H9 (cell line): ENCODE measurements at regions not wholly inside any gene's neighbourhood (a gene's known extent, or its start where the extent isn't known, plus 50 kb on each side); places are given as distances from the start of the nearest gene placed in this dataset.

Experiments
- DNase-seq: peaks from one replicate; pipeline ENCODE4 v3.0.0-alpha.2; 2017
- H2AFZ ChIP-seq: one replicate; pipeline ENCODE4 v1.6.1; 2013; ENCODE audit warnings: mild to moderate bottlenecking, low read length, control low read depth, moderate library complexity
- H2AK5ac ChIP-seq: 2 replicates; pipeline ENCODE4 v1.6.1; 2013; ENCODE audit warnings: low read length, control low read depth, mixed read lengths; ENCODE audit not compliant: insufficient read length
- H2BK120ac ChIP-seq: one replicate; pipeline ENCODE4 v1.6.1; 2013; ENCODE audit warnings: low read depth, mild to moderate bottlenecking, low read length, control low read depth, inconsistent platforms; ENCODE audit not compliant: poor library complexity, severe bottlenecking
- H2BK12ac ChIP-seq: 2 replicates; pipeline ENCODE4 v1.6.1; 2013; ENCODE audit warnings: low read length, control low read depth, mixed read lengths, low read depth; ENCODE audit not compliant: insufficient read length
- H2BK15ac ChIP-seq: 2 replicates; pipeline ENCODE4 v1.6.1; 2013; ENCODE audit warnings: low read depth, low read length, control low read depth
- H2BK20ac ChIP-seq: one replicate; pipeline ENCODE4 v1.6.1; 2013; ENCODE audit warnings: low read depth, mild to moderate bottlenecking, low read length, control low read depth, inconsistent platforms; ENCODE audit not compliant: poor library complexity, severe bottlenecking
- H2BK5ac ChIP-seq: 2 replicates; pipeline ENCODE4 v1.6.1; 2013; ENCODE audit warnings: low read length, control low read depth, mixed read lengths; ENCODE audit not compliant: insufficient read length
- H3K14ac ChIP-seq: 2 replicates; pipeline ENCODE4 v1.6.1; 2013; ENCODE audit warnings: low read length, control low read depth; ENCODE audit not compliant: insufficient read depth
- H3K18ac ChIP-seq: 2 replicates; pipeline ENCODE4 v1.6.1; 2013; ENCODE audit warnings: low read depth, mild to moderate bottlenecking, mixed read lengths, low read length, control low read depth; ENCODE audit not compliant: insufficient read length
- H3K23ac ChIP-seq: 2 replicates; pipeline ENCODE4 v1.6.1; 2013; ENCODE audit warnings: low read length, control low read depth, mixed read lengths, low read depth; ENCODE audit not compliant: insufficient read length
- H3K23me2 ChIP-seq: 2 replicates; pipeline ENCODE4 v1.6.1; 2013; ENCODE audit warnings: low read depth, mild to moderate bottlenecking, mixed read lengths, low read length, control low read depth; ENCODE audit not compliant: insufficient read length, poor library complexity, severe bottlenecking
- H3K27ac ChIP-seq: 2 replicates; pipeline ENCODE4 v1.5.1; 2013; ENCODE audit warnings: low read length, control low read depth, mixed read lengths, low read depth; ENCODE audit not compliant: insufficient read length
- H3K27me3 ChIP-seq: 2 replicates; pipeline ENCODE4 v1.6.1; 2013; ENCODE audit warnings: low read length, control low read depth, inconsistent platforms; ENCODE audit not compliant: insufficient read depth
- H3K4ac ChIP-seq: 2 replicates; pipeline ENCODE4 v1.6.1; 2013; ENCODE audit warnings: low read depth, mild to moderate bottlenecking, control low read depth, inconsistent platforms, low read length, moderate library complexity
- H3K4me1 ChIP-seq: 2 replicates; pipeline ENCODE4 v1.6.1; 2013; ENCODE audit warnings: low read length, control low read depth, inconsistent platforms; ENCODE audit not compliant: insufficient read depth
- H3K4me2 ChIP-seq: 2 replicates; pipeline ENCODE4 v1.6.1; 2013; ENCODE audit warnings: low read length, control low read depth, mixed read lengths; ENCODE audit not compliant: insufficient read length, insufficient read depth
- H3K56ac ChIP-seq: 2 replicates; pipeline ENCODE4 v1.6.1; 2013; ENCODE audit warnings: low read depth, mild to moderate bottlenecking, mixed read lengths, low read length, control low read depth; ENCODE audit not compliant: insufficient read length
- H3K79me1 ChIP-seq: 2 replicates; pipeline ENCODE4 v1.6.1; 2013; ENCODE audit warnings: low read depth, mild to moderate bottlenecking, moderate library complexity, low read length, control low read depth, inconsistent platforms; ENCODE audit not compliant: insufficient read depth, poor library complexity, severe bottlenecking
- H3K79me2 ChIP-seq: 2 replicates; pipeline ENCODE4 v1.6.1; 2013; ENCODE audit warnings: low read length, control low read depth, inconsistent platforms; ENCODE audit not compliant: insufficient read depth
- H3K9ac ChIP-seq: 2 replicates; pipeline ENCODE4 v1.6.1; 2013; ENCODE audit warnings: low read length, control low read depth, mixed read lengths; ENCODE audit not compliant: insufficient read length; ENCODE audit errors: extremely low read depth
- H3K9me3 ChIP-seq: one replicate; pipeline ENCODE4 v1.6.1; 2013; ENCODE audit warnings: low read depth, low read length, inconsistent platforms; ENCODE audit not compliant: control insufficient read depth
- H3T11ph ChIP-seq: one replicate; pipeline ENCODE4 v1.6.1; 2013; ENCODE audit warnings: mild to moderate bottlenecking, low read length, control low read depth, inconsistent platforms
- H4K20me1 ChIP-seq: one replicate; pipeline ENCODE4 v1.6.1; 2013; ENCODE audit not compliant: control insufficient read depth, insufficient read length, insufficient read depth
- H4K5ac ChIP-seq: 2 replicates; pipeline ENCODE4 v1.6.1; 2013; ENCODE audit warnings: low read depth, mild to moderate bottlenecking, mixed read lengths, low read length, control low read depth; ENCODE audit not compliant: insufficient read length
- H4K8ac ChIP-seq: replicated peaks from 2 replicates; pipeline ENCODE4 v1.6.1; 2013; ENCODE audit warnings: low read length, control low read depth, mixed read lengths, low read depth; ENCODE audit not compliant: insufficient read length
- H4K91ac ChIP-seq: 2 replicates; pipeline ENCODE4 v1.6.1; 2013; ENCODE audit warnings: low read depth, mild to moderate bottlenecking, moderate library complexity, mixed read lengths, low read length, control low read depth; ENCODE audit not compliant: insufficient read length
- H3K27ac Mint-ChIP-seq, 3 experiments: 2 replicates in 2 of 3; 3 replicates in 1 of 3; pipeline ENCODE4 v1.8.0; 2020 to 2021; ENCODE audit warnings: mixed read lengths in 3 of 3, mild to moderate bottlenecking in 1 of 3, moderate library complexity in 1 of 3
- H3K27me3 Mint-ChIP-seq: 2 replicates; pipeline ENCODE4 v1.8.0; 2021; ENCODE audit warnings: low read depth, mild to moderate bottlenecking, moderate library complexity, mixed read lengths
- H3K36me3 Mint-ChIP-seq, 3 experiments: 2 replicates in 2 of 3; 3 replicates in 1 of 3; pipeline ENCODE4 v1.8.0; 2020 to 2021; ENCODE audit warnings: low read depth in 3 of 3, mixed read lengths in 3 of 3; ENCODE audit not compliant: insufficient read depth in 1 of 3
- H3K4me1 Mint-ChIP-seq, 2 experiments: 2 replicates each; pipeline ENCODE4 v1.8.0; 2020; ENCODE audit warnings: mixed read lengths in 2 of 2
- H3K4me3 Mint-ChIP-seq, 2 experiments: 2 replicates in 1 of 2; 3 replicates in 1 of 2; pipeline ENCODE4 v1.8.0; 2020 to 2021; ENCODE audit warnings: mild to moderate bottlenecking in 2 of 2, mixed read lengths in 2 of 2, moderate library complexity in 1 of 2
- H3K9me3 Mint-ChIP-seq, 2 experiments: 2 replicates in 1 of 2; 3 replicates in 1 of 2; pipeline ENCODE4 v1.8.0; 2020; ENCODE audit warnings: mild to moderate bottlenecking in 2 of 2, mixed read lengths in 2 of 2, moderate library complexity in 1 of 2
- WGBS: extraction: QIAGEN DNeasy Blood & Tissue Kit; methylation state at CpG from one replicate; pipeline ENCODE4 v1.1.7; 2013; ENCODE audit warnings: missing lambda C conversion rate, low lambda C conversion rate, mixed read lengths; ENCODE audit not compliant: insufficient read length; ENCODE audit errors: extremely low coverage; 5-methylcytosine and 5-hydroxymethylcytosine counted together
- TF ChIP-seq, protein P1 (sequence below): fragments of 200-600 bp; sonication (generic); conservative IDR thresholded peaks from 3 replicates; pipeline ENCODE4 v1.8.0; 2021; ENCODE audit warnings: antibody characterized with exemption, mild to moderate bottlenecking

DNA sequence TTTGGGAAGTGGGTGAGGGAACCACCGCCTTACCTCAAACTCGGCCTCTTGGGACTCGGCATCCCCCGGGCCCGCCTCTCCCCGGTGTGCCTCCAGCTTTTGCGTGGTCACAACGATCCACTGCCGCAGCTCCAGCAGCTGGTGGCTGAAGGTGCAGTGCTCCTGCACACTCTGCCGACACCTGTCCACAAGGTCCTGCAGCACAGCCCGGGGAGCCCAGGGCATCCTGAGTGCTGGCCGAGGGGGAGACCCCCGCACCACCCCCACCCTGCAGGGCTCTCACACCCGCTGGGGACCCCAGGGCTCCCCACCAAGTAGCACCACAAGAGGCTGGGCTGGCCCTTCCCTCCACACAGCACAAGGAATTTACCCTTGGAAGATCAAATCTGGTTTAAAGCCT lies 76.6 kb downstream of the SYNE3 start:
- no peak overlapping the region for H3K27ac ChIP-seq
- no peak overlapping the region for H2AK5ac ChIP-seq
- no peak overlapping the region for H3K27ac Mint-ChIP-seq
- H3K4me3 Mint-ChIP-seq = no peak overlapping the region
- H3K27me3 ChIP-seq = no peaks in the 10 kb centered on the region
- H4K8ac ChIP-seq = no peak overlapping the region
- H3K23me2 ChIP-seq = no peaks in the 10 kb centered on the region
- H4K20me1 ChIP-seq = no peaks in the 10 kb centered on the region
- TF ChIP-seq, protein P1, sequence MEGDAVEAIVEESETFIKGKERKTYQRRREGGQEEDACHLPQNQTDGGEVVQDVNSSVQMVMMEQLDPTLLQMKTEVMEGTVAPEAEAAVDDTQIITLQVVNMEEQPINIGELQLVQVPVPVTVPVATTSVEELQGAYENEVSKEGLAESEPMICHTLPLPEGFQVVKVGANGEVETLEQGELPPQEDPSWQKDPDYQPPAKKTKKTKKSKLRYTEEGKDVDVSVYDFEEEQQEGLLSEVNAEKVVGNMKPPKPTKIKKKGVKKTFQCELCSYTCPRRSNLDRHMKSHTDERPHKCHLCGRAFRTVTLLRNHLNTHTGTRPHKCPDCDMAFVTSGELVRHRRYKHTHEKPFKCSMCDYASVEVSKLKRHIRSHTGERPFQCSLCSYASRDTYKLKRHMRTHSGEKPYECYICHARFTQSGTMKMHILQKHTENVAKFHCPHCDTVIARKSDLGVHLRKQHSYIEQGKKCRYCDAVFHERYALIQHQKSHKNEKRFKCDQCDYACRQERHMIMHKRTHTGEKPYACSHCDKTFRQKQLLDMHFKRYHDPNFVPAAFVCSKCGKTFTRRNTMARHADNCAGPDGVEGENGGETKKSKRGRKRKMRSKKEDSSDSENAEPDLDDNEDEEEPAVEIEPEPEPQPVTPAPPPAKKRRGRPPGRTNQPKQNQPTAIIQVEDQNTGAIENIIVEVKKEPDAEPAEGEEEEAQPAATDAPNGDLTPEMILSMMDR = no peak
- H3K9me3 ChIP-seq = no peaks in the 10 kb centered on the region
- DNase-seq = no peak
- peaks cover 0 to 6% of the 10 kb centered on the region in 2 experiments; a peak in 1 of 4 replicates for H3K4me1 Mint-ChIP-seq
- no peak overlapping the region for H2BK120ac ChIP-seq
- no peak overlapping the region for H2BK5ac ChIP-seq
- H3K4ac ChIP-seq = no peak overlapping the region
- H3K23ac ChIP-seq = no peak overlapping the region
- H3K18ac ChIP-seq = no peak overlapping the region
- H3K9ac ChIP-seq = no peak overlapping the region
- H3K4me2 ChIP-seq = no peak overlapping the region
- H2BK15ac ChIP-seq = no peak overlapping the region
- H2BK20ac ChIP-seq = no peak overlapping the region
- H2BK12ac ChIP-seq = no peak overlapping the region
- no peak overlapping the region for H3T11ph ChIP-seq
- peaks cover 6% of the 10 kb centered on the region for H3K27me3 Mint-ChIP-seq
- H3K14ac ChIP-seq = no peak overlapping the region
- no peak overlapping the region for H2AFZ ChIP-seq
- no CpG with 5 or more reads among the region's 14 CpGs for WGBS
- H3K4me1 ChIP-seq = no peaks in the 10 kb centered on the region
- H4K91ac ChIP-seq = no peak overlapping the region
- no peaks in the 10 kb centered on the region for H3K79me2 ChIP-seq
- H4K5ac ChIP-seq = no peak overlapping the region
- peaks cover 0 to 8% of the 10 kb centered on the region in 2 experiments; a peak in 3 of 5 replicates for H3K9me3 Mint-ChIP-seq
- H3K36me3 Mint-ChIP-seq = peaks cover 0 to 5% (median 0%) of the 10 kb centered on the region in 3 experiments; a peak in 2 of 7 replicates
- H3K79me1 ChIP-seq = no peaks in the 10 kb centered on the region
- no peak overlapping the region for H3K56ac ChIP-seq
